Esophagus muscularis mucosa (tissue), 4 donors: ENCODE measurements at regions not wholly inside any gene's neighbourhood (a gene's known extent, or its start where the extent isn't known, plus 50 kb on each side); places are given as distances from the start of the nearest gene placed in this dataset.

Source experiments
- DNase-seq: peaks from one replicate; pipeline ENCODE4 v3.0.0-alpha.2; 2017; ENCODE audit errors: extremely low spot score
- H3K27ac ChIP-seq, 4 donors: fragments of 200-600 bp; sonication (generic); replicated peaks in 1 of 4; 1 replicate in 3 of 4; 2 replicates in 1 of 4; pipeline ENCODE4 v1.5.1; 2016 to 2019; ENCODE audit warnings: mild to moderate bottlenecking in 1 of 4
- H3K27me3 ChIP-seq, 4 donors: fragments of 200-600 bp; sonication (generic); one replicate each; pipeline versions ENCODE4 v1.5.1 to v1.6.0; 2016 to 2019
- H3K36me3 ChIP-seq, 4 donors: fragments of 200-600 bp; sonication (generic); one replicate each; pipeline ENCODE4 v1.5.1; 2016 to 2019
- H3K4me1 ChIP-seq, 4 donors: fragments of 200-600 bp; sonication (generic); one replicate each; pipeline ENCODE4 v1.5.1; 2016 to 2019
- H3K4me3 ChIP-seq, 4 donors: fragments of 200-600 bp; sonication (generic); 1 replicate in 2 of 4; 2 replicates in 2 of 4; pipeline ENCODE4 v1.5.1; 2016 to 2019; ENCODE audit warnings: mild to moderate bottlenecking in 4 of 4, moderate library complexity in 1 of 4
- H3K9me3 ChIP-seq, 4 donors: fragments of 200-600 bp; sonication (generic); 1 replicate in 3 of 4; 2 replicates in 1 of 4; pipeline ENCODE4 v1.5.1; 2016 to 2019
- CTCF ChIP-seq, 3 experiments: fragments of 200-600 bp in 2 of 3; fragments of 450-650 bp in 1 of 3; sonication (generic) in 2 of 3; IDR thresholded peaks; one replicate each; pipeline ENCODE4 v1.5.1; 2017 to 2019; ENCODE audit warnings: antibody characterized with exemption in 3 of 3, mild to moderate bottlenecking in 2 of 3, moderate library complexity in 1 of 3
- EP300 ChIP-seq: sonication (generic); formaldehyde crosslinking; IDR thresholded peaks from one replicate; pipeline ENCODE4 v1.6.1; 2017; ENCODE audit warnings: antibody characterized with exemption
- POLR2A ChIP-seq: fragments of 450-650 bp; IDR thresholded peaks from one replicate; pipeline ENCODE4 v1.6.1; 2017; ENCODE audit warnings: antibody characterized with exemption, moderate library complexity, mild to moderate bottlenecking, low read depth
- POLR2AphosphoS5 ChIP-seq, 2 donors: sonication (generic); formaldehyde crosslinking; IDR thresholded peaks; one replicate each; pipeline ENCODE4 v1.6.1; 2017; ENCODE audit warnings: antibody characterized with exemption in 2 of 2
- WGBS: methylation state at CpG from one replicate; pipeline ENCODE4 v1.1.5; 2018; 5-methylcytosine and 5-hydroxymethylcytosine counted together
- intact Hi-C: fragments of 100-400 bp; cut with DNase I; formaldehyde crosslinking; loops from one replicate; pipeline ENCODE4 v1.15.1; 2023

- intact Hi-C loops = no loop called here
- no peak overlapping the region for H3K27ac ChIP-seq
- H3K27me3 ChIP-seq = peaks cover 0 to 6% (median 0%) of the 10 kb centered on the region in 4 donors
- WGBS = 36% methylated on average over 5 of the region's 5 CpGs
- TF ChIP-seq CTCF (IDR thresholded peaks at IDR 0.05) (no peak), POLR2A (no peak), POLR2AphosphoS5 (IDR thresholded peaks at IDR 0.05) (no peak), EP300 (no peak)
- peaks cover 0 to 11% (median 3%) of the 10 kb centered on the region in 4 donors for H3K4me1 ChIP-seq
- no peaks in the 10 kb centered on the region for H3K36me3 ChIP-seq
- DNase-seq = no peak
- no peaks in the 10 kb centered on the region for H3K9me3 ChIP-seq
- H3K4me3 ChIP-seq = no peak overlapping the region
Measured at GRCh38 chr10:2023687-2024086, 286.4 kb upstream of the ADARB2 start.

DNA sequence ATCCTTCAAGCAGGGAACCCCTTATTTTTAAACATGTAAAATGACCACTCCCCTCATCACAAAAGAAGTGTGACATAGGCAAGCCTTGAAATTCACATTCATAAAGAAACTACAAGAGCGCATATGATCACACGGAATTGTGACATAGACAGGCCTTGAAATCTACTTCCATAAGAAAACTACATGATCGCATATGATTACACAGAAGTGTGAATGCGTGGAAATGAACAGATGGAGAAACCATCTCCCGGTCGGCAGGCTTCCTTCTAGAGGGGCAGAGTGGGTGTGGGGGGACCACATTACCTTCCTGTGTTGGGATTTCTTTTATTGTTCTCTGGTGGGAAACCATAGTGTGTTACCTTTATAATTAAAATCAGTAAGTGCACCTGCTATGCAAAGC is 285.1 kb upstream of the ADARB2 start:
- no peak for DNase-seq
- Histone ChIP-seq H3K27me3 (peaks cover 0 to 10% (median 0%) of the 10 kb centered on the region in 4 donors), H3K4me3 (no peak overlapping the region), H3K9me3 (no peaks in the 10 kb centered on the region), H3K36me3 (no peaks in the 10 kb centered on the region), H3K27ac (no peak overlapping the region), H3K4me1 (peaks cover 0 to 11% (median 3%) of the 10 kb centered on the region in 4 donors)
- intact Hi-C loops = no loop called here
- 93% methylated on average over 6 of the region's 6 CpGs for WGBS
- TF ChIP-seq POLR2A (no peak), POLR2AphosphoS5 (IDR thresholded peaks at IDR 0.05) (no peak), EP300 (no peak), CTCF (IDR thresholded peaks at IDR 0.05) (no peak)

- H3K27ac ChIP-seq = no peak overlapping the region
- no peaks in the 10 kb centered on the region for H3K9me3 ChIP-seq
- no peak for DNase-seq
- peaks cover 0 to 10% (median 0%) of the 10 kb centered on the region in 4 donors for H3K27me3 ChIP-seq
- no peaks in the 10 kb centered on the region for H3K36me3 ChIP-seq
- intact Hi-C loops = no loop called here
- 53% methylated on average over 4 of the region's 4 CpGs for WGBS
- TF ChIP-seq POLR2AphosphoS5 (IDR thresholded peaks at IDR 0.05) = no peak
- no peak for TF ChIP-seq EP300
- no peak for TF ChIP-seq POLR2A
- peaks cover 0 to 11% (median 3%) of the 10 kb centered on the region in 4 donors for H3K4me1 ChIP-seq
- H3K4me3 ChIP-seq = no peak overlapping the region
Measured at GRCh38 chr10:2020836-2021235, 283.5 kb upstream of the ADARB2 start.

GRCh38 chr10:2019803-2020202 is 282.5 kb upstream of the ADARB2 start:
- DNase-seq = no peak
- Histone ChIP-seq H3K27ac (no peak overlapping the region), H3K36me3 (no peaks in the 10 kb centered on the region), H3K27me3 (peaks cover 0 to 10% (median 0%) of the 10 kb centered on the region in 4 donors), H3K9me3 (no peaks in the 10 kb centered on the region), H3K4me1 (peaks cover 0 to 11% (median 3%) of the 10 kb centered on the region in 4 donors), H3K4me3 (no peak overlapping the region)
- WGBS = 86% methylated on average over 12 of the region's 12 CpGs
- intact Hi-C loops = no loop called here
- no peak for TF ChIP-seq POLR2AphosphoS5 (IDR thresholded peaks at IDR 0.05)
- TF ChIP-seq EP300 = no peak
- no peak for TF ChIP-seq POLR2A
- TF ChIP-seq CTCF (IDR thresholded peaks at IDR 0.05) = no peak

DNA sequence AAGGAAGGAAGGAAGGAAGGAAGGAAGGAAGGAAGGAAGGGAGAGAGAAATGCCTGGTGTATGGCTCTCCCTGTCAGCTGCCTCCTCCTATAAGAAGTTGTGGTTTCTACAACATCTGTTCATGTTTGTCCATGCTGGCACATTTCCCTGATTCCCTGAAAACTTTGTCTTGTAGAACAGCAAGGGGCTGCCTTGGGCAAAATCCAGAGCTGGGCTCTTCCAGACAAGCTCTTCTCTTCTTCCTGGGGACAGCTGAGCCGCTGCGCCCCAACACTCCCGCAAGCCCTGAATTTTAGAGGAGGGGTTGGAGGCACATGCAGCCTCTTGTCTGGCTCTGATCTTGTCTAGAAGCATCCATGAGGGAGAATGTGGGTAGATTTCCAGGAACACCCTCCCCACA is 282.0 kb upstream of the ADARB2 start:
- no peak for DNase-seq
- intact Hi-C loops = no loop called here
- no peak overlapping the region for H3K4me3 ChIP-seq
- no peaks in the 10 kb centered on the region for H3K36me3 ChIP-seq
- H3K27ac ChIP-seq = no peak overlapping the region
- H3K9me3 ChIP-seq = no peaks in the 10 kb centered on the region
- H3K4me1 ChIP-seq = peaks cover 0 to 11% (median 3%) of the 10 kb centered on the region in 4 donors
- 91% methylated on average over 3 of the region's 3 CpGs for WGBS
- TF ChIP-seq EP300 = no peak
- TF ChIP-seq CTCF (IDR thresholded peaks at IDR 0.05) = no peak
- TF ChIP-seq POLR2A = no peak
- no peak for TF ChIP-seq POLR2AphosphoS5 (IDR thresholded peaks at IDR 0.05)
- peaks cover 0 to 10% (median 0%) of the 10 kb centered on the region in 4 donors for H3K27me3 ChIP-seq
